ENCODE measurements at regions not wholly inside any gene's neighbourhood (a gene's known extent, or its start where the extent isn't known, plus 50 kb on each side); places are given as distances from the start of the nearest gene placed in this dataset.

GRCh38 chr3:182644790-182645433 is 148.4 kb upstream of the ATP11B start:
- TF ChIP-seq EZH2phosphoT487 (IDR thresholded peaks at IDR 0.05; ENCODE audit: borderline replicate concordance, low read length) = no peak
- TF ChIP-seq CTCF (IDR thresholded peaks at IDR 0.05; ENCODE audit: low read depth, low read length, poor library complexity, severe bottlenecking) = no peak
